NCI-H524 (cell line): ENCODE measurements at regions not wholly inside any gene's neighbourhood (a gene's known extent, or its start where the extent isn't known, plus 50 kb on each side); places are given as distances from the start of the nearest gene placed in this dataset.
A peak's percentile ranks its signal among the peaks of the same experiment; 100 is the strongest.

Source experiments
- DNase-seq, 2 experiments: peaks; one replicate each; lab custom pipeline; 2025; lab: John Stamatoyannopoulos, UW

DNA sequence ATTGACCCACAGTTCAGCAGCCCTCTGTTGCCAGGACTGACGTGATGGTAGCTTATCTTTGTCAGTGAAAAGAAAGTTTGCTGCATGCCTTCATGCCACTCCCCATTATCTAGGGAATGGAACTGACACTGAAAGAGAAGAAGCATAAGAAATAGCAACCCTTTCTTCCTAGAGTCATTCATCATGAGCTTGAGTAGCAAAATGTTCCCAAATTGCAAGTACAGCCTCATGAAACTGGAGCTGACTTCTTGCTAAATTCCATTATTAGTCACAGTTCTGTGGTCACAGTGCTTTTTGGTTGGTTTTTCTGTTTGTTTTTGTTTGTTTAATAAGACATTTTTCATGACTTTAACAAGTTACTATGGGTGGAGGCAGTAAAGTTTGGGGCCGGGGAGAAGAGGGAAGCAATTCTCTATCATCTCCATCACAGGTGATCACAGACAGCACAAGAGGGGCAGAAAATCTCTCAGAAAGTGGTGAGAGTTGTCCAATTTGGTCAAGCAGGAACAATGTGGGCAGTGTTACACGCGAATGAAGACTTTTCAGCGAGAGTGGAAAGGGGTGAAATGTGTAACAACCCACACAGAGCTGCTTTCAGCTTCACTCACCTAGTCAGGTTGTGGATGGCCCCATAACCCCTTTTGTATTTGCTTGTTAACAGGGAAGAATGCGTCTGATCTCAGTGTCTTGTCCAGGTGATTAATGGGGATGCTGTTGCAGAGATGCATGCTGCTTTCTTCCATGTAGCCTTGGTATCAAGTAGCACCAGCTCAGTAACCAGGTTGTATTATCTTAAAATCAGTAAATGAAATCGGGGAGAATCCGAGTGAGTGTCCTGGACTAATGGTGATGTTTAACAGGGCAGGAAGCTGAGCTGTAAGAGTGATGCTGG is 440.4 kb downstream of the DMRT2 start:
- DNase-seq, result no peak

DNA sequence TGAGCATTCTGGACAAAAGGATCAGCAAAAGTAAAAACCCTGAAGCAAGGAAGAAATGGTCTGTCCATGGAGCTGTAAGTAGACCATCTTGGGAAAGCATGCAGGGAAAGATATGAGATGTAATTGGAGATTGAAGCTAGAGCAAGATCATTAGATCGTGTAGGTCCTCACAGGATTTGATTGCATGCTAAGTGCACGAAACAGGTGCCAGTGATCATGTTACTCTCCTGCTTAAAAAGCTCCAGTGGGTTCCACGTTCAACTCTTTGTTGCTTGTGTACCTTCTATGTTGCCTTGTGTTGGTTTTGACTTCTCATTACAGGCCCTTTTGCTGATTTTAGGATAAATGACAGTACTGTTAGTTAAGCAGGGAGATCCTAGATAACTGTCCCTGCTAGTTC is 442.0 kb downstream of the DMRT2 start:
- DNase-seq, result peak in 1 of 2 experiments; percentile 31

DNA sequence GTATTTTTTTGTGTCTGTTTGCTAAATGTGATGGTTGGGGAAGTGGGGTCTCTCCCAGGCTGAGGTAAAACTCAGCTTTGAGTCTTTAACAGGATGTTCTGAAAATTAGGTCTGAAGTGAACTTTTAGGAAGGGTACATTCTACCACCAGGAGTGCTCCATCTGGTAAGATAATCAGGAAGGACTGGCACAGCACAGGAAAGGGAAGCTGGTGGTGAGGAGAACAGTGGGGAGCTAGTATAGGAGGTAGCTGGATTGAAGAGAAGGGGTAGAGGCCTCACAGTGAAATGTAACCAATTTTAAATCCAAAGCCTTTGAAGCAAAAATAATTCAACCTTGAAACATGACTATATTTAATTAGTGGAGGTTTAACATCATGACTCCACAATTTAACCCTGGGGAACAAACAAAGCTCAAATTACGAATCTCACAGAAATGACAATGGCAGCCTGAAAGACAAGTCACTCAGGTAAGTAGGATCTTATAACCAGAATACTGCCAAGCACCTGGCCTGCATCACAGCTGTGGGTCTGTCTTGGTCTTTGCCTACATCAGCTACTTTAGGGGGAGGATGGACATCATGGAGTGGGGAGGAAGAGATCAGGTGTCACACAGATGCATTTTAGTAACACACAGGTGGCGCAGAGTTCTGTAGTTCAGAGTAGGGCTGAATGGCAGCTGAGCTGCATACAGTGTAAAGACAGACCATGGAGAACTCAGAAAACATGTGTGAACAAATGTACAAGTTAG is 445.3 kb downstream of the DMRT2 start:
- peak in 1 of 2 experiments; percentile 7 for DNase-seq

DNA sequence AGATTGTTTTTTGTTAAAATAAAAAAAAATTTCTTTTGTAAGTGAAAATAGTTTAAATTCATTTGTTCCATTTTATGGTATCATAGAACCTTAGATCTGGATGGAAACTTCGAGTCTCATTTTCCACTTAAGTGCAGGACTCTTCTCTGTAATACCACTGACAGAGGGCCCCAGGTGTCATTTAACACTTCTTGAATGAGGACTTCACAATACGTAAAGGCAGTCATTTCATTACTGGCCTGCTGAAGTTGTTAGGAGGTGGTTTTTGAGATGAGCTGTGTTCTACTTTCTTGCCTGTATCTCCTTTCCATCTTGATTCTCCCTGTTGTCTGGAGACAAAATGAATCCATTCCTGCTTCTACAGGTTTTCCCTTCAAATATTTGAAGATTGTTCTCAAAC is 455.3 kb downstream of the DMRT2 start:
- DNase-seq, result no peak

DNA sequence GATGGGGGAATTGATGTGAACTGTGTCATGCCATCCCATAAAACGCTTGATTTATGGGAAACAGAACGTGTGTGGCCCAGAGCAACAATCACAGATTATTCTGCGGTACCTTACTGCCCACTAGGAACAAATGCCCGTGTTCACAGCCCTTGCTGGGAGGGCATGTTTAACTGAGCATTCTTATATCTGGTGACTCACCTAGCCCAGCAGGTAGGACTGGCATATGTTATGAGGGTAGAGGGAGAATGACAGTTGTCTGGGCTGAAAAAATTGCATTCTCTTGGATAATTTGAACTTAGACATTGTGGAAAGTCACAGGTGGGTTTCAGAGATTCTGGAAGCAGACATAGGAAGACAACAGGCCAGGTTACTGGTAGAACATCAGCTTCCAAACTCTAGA is 460.6 kb downstream of the DMRT2 start:
- DNase-seq, result no peak

DNA sequence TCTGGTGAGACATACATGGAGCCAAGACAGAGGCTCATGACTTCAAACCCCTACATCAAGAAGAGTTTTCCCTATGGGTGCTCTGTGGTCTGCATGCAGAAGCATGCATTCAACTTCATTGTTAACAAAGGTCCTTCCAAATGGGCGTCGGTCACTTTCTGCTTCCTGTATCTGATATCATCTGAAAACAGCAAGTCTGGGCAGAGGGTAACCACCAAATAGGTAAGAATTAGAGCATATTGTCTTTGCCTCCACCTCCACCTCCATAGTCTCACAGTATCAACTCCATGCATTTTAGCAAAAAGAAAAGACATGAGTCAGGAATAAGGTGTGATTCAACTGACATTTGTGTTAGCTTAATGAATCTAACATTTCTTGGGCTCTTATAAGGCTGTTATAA is 462.9 kb downstream of the DMRT2 start:
- DNase-seq, result no peak

DNA sequence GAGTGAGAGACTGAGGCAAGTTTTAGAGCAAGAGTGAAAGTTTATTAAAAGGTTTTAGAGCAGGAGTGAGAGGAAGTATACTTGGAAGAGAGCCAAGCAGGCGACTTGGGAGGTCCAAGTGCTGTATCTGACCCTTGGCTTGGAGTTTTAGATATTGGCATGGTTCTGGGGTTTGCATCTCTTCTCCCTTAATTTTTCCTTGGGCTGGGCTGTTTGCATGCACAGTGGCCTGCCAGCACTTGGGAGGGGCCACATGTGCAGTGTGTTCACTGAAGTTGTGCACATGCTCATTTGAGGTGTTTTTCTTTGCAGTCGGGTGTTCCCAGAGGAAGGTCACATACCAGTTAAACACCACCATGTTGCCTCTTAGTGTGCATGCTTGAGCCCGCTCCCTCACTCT is 464.1 kb downstream of the DMRT2 start:
- no peak for DNase-seq

DNA sequence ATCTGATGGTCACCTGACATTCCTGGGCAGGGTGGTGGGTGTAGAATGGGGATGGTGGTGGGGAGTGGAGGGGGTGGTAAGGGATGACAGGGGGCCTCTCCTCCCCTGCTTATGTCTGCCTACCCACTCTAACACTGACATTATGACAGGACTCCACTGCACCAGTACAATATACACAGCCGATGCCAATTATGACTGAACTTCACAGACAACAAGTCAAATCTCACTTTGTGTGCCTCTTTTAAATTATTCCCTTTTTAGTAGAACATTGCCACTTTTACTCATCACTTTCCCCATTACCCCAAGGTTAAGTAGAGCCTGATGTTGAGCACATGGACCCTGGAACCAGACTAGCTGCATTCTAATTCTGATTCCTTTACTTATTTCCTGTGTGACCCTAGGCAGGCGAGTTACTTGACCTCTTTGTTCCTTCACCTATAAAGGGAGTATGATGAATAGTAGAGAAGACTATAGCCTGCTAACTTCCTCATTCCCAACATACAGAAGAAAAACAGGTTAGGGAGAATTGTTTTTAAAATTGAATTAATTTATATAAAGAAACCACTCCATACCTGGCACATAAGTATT is 464.7 kb downstream of the DMRT2 start:
- no peak for DNase-seq

DNA sequence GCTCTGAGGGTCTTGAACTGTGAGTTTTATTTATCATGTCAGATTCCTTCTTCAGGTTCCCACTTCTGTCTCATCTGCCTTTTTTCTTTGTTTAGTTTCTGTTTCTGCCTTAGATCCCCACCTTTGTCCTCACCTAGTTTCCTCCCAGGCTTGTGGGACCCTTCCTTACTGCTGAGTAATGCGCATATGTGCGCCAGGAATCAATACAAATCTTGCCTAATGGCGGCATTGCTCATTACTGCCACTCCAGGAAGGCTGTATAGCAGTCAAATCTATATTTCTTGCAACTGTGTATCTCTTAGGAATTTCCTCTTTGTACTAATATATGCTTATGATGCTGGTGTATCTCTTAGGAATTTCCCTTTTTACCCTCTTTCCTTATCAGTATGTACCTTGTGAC is 465.4 kb downstream of the DMRT2 start:
- no peak for DNase-seq

DNA sequence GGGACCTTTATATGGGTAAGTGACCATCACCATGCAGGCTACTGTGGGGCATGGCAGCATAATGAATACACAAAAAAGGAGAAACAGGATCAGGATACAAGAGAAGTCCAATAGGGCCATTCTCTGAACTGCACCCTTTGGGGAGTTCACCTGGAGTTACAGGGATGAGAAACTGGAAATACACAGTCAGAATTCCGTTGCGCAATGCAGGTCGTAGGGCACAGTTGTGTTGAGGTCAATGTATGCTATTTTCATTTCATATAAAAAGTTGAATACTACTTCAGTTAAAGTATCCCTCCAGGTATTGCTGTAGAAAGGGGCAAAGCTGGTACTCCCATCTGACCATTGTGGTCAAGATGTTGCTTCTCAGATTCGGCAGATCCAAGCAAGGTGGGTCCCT is 471.4 kb downstream of the DMRT2 start:
- no peak for DNase-seq

DNA sequence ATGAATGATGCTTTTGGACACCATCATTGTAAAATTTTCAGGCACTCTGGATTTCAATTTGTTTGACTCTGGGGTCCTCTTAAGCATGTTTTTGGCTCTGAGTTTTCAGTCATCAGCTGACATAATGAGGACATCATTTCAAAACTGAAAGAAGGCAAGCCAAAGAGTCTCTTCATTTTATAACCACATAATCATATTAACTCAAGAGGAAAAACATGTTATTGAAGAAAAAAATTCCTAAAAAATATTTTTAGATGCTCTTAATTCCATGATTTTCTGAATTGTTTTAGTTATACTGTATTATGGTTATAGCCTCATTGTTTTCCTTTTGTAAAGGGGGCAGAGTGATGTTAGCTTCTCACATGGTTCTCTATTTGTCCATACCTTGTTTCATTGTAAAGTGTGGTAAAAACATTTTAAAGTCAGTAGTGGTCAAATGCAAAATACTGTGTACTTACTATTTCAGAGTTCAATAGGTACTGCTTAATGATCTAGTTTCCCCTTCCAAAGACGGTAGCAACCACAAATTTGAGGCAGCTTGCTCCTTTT is 472.1 kb downstream of the DMRT2 start:
- DNase-seq, result no peak

DNA sequence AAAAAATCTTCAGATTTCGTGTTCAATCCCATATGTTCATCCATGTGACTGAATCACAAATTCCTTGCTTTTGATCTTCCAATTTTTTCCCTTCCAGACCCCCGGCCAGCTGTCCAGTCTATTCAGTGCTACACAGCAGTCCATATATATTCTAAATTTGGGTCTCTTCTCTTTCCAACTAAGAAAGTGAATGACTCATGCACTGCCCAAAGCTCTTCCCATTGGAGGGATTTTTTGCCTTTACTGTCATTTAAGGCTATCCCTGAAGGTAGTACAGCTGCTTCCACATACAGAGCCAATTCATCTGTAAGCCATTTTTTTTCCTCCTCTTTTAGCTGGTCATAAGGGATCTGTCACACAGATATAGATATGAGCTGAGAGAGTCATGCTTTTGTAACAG is 478.3 kb downstream of the DMRT2 start:
- no peak for DNase-seq

DNA sequence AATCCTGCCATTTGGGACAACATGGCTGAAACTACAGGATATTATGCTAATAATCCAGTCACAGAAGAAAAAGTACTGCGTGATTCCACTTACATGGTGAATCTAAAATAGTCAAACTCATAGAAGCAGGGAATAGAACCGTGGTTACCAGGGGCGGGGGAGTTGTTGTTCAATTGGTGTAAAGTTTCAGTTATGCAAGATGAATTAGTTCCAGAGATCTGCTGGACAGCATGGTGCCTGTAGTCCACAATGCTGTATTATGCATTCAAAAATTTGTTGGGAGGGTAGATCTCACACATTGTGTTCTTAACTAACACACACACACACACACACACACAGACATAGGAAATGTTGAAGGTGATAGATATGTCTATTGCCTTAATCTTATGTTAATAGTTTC is 480.5 kb downstream of the DMRT2 start:
- DNase-seq, result no peak

DNA sequence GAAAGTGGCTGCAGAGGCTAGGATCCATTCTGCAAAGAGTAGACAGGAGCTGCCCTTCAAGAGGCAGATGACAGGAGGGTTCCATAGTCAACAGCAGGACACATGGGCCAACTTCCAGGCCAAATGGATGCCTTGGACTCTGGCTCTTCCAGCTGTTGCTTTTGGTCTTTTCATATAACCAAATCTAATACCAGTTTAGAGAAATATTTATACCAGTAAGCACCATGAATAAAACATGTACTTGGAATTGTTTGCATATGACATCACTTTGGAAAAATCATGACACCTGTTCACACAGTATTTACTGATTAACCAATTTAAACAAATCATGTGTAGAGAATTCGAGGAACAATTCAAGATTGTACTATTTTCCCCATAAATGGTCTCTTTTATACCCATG is 481.3 kb downstream of the DMRT2 start:
- no peak for DNase-seq

DNA sequence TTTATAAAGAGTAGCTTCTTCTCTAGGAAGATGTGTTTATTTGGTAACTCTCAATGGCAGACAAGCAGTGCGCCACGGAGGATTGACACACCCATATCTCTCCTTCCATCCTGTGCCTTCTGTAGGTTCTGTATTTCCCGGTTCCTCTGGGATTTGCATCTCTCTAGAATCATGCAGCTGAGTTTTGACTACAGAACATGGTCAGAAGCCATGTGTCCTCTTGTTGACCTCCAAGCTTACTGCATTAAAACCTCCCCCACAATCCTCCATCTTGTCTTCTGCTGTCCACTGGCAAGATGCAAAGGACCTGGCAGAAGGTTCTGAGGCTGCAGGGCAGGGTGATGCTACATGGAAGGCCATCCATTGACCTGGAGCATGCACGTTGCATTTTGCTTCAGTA is 482.0 kb downstream of the DMRT2 start:
- DNase-seq, result no peak

DNA sequence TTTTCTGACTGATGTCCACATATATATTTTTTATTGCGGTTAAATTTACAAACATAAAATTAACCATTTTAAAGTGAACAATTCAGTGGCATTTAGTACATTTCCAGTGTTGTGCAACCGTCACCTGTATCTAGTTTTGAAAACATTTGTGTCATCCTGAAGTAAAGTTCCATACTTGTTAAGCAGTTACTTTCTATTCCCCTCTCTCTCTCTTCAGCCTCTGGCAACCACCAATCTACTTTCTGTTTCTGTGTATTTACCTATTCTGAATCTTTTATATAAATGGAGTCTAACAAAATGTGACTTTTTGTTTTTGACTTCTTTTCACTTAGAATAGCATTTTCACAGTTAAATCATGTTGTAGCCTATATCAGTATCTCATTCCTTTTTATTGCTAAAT is 480.1 kb upstream of the SMARCA2 start:
- DNase-seq, result no peak

DNA sequence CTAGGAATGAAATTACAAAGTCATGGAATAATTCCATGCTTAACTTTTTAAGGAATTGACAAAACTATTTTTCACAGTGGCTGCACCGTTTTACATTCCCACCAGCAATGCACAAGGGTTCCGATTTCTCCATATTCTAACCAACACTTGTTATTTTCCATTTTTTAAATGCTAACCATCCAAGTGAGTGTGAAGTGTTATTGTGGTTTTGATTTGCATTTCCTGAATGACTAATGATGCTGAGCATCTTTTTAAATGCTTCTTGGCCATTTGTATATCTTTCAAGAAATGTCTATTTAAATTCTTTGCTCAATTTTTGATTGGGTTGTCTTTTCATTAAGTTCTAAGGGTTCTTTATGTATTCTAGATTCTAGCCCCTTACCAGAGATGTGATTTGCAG is 479.5 kb upstream of the SMARCA2 start:
- no peak for DNase-seq

DNA sequence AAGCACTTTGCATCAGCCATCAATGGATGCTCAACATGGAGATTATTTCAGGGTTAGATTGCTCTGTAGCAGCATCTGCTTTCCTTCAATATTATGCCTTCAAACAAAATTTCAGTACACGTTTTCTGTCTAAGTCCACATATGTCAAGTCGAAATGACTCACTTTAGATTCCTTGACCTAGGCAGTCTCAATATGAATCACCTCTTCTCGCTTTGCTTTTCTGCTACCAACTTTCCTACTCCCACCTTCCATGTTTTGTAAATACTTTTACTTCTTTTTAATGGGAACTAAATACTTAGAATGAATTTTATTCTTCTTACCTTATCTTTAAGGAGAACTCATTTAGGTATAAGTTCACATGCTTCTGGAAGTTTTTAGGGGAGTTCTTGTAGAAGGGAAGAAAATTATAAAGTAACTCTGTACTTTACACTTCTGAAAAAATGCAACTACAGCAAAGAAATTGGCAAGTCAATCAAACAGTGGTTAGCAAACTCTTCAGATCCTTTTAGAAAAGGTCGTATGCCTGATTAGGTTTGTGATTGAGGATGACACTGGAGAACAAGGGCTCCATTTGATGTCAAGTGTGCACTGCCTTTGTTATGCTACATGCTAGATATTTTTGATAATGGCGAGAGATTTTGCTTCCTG is 478.5 kb upstream of the SMARCA2 start:
- DNase-seq, result no peak

DNA sequence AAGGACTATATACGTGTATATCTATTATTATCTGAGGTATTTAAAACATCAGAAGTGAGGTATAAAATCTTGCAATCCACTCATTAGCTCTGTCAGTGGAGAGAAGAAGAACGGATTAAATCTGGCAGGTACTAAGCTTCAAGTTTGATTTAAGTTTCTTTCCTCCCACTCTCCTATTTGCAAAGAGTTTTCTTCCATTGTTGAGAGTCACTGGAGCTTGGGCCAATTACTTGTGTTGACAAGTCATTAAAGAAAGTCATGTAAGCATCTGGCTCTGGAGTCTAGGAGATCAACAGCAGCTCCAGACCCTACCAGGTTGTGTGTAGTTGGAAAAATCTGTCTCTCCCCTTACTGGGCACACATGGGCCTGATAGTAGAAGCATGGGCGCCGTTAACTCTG is 476.8 kb upstream of the SMARCA2 start:
- peak in 1 of 2 experiments; percentile 52 for DNase-seq

DNA sequence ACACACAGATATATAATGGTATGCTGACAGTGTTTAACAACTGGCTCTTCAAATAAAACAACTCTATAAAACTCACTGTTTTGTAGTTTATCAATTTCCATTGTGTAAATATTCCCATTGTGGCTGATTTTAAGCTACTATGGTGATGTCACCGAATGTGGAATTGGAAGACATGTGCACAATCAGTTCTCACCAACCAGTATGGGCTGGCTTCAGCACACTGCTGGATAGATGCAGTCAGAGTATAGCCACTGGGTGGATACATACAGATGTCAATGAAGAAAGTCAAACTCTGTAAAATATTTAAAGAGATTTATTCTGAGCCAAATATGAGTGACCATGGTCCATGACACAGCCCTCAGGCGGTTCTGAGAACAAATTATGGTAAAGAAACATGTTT is 475.9 kb upstream of the SMARCA2 start:
- DNase-seq, result no peak

DNA sequence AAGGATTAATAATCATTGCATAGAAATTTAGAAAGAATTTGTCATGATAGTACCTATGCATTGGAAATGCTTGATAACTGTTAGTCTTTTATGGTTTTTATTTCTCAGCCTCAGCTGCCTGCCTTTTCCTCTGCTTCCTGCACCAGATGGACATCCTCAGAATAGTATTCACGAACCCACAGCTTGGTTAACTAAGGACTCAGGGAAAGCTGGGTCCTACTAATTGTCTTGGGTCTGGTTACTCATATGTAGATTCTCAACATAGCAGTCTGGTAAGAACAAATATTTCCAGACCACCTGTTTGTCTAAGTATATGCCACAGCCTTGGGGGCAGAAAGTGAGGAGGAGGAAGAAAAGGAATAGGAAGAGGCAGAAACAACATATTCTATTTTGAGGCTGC is 464.5 kb upstream of the SMARCA2 start:
- no peak for DNase-seq
